Natural killer cell treated with Interleukin-12 subunit alpha and Interleukin-12 subunit beta and Interleukin-15 and Interleukin-18, amount 100 ng/mL, for 72 hours (primary cell): ENCODE measurements at regions not wholly inside any gene's neighbourhood (a gene's known extent, or its start where the extent isn't known, plus 50 kb on each side); places are given as distances from the start of the nearest gene placed in this dataset.

Source experiments
- ATAC-seq, 2 donors: fragments of 150-1000 bp; cut with Tn5 transposase in 1 of 2; sonication (Bioruptor Pico), chemical (Tn5 transposase) in 1 of 2; 2 replicates each; pipeline ENCODE4 v1.10.0; 2021
- DNase-seq: peaks from one replicate; pipeline ENCODE4 v3.0.0; 2022; ENCODE audit warnings: low spot score
- H3K27ac Mint-ChIP-seq, 2 donors: 1 replicate in 1 of 2; 2 replicates in 1 of 2; pipeline ENCODE4 v1.8.0; 2022; ENCODE audit warnings: mixed read lengths in 2 of 2, mild to moderate bottlenecking in 1 of 2, moderate library complexity in 1 of 2
- H3K27me3 Mint-ChIP-seq, 2 donors: 1 replicate in 1 of 2; 2 replicates in 1 of 2; pipeline ENCODE4 v1.8.0; 2022; ENCODE audit warnings: mixed read lengths in 2 of 2
- H3K36me3 Mint-ChIP-seq: one replicate; pipeline ENCODE4 v1.8.0; 2022; ENCODE audit warnings: mixed read lengths
- H3K4me1 Mint-ChIP-seq, 2 donors: 1 replicate in 1 of 2; 2 replicates in 1 of 2; pipeline ENCODE4 v1.8.0; 2022; ENCODE audit warnings: low read depth in 2 of 2, mixed read lengths in 2 of 2, mild to moderate bottlenecking in 1 of 2
- H3K4me3 Mint-ChIP-seq: one replicate; pipeline ENCODE4 v1.8.0; 2022; ENCODE audit warnings: mixed read lengths
- H3K9me3 Mint-ChIP-seq: 2 replicates; pipeline ENCODE4 v1.8.0; 2022; ENCODE audit warnings: mixed read lengths

- H3K27ac Mint-ChIP-seq: no peak overlapping the region
- peaks cover 6% of the 10 kb centered on the region for H3K36me3 Mint-ChIP-seq
- no peak overlapping the region for H3K4me3 Mint-ChIP-seq
- H3K4me1 Mint-ChIP-seq: no peaks in the 10 kb centered on the region
- H3K27me3 Mint-ChIP-seq: no peaks in the 10 kb centered on the region
- no peak for DNase-seq
- ATAC-seq: no peak
- peaks cover 14% of the 10 kb centered on the region for H3K9me3 Mint-ChIP-seq
These were observed 1371.6 kb upstream of the CELF2 start for GRCh38 chr10:9645928-9646600.

GRCh38 chr10:9654261-9654660 is 1363.4 kb upstream of the CELF2 start:
- Mint-ChIP-seq H3K4me1 (no peaks in the 10 kb centered on the region), H3K4me3 (no peak overlapping the region), H3K36me3 (no peaks in the 10 kb centered on the region), H3K27me3 (no peaks in the 10 kb centered on the region), H3K9me3 (no peaks in the 10 kb centered on the region), H3K27ac (no peak overlapping the region)
- no peak for DNase-seq
- no peak for ATAC-seq

GRCh38 chr10:9656386-9656785 is 1361.3 kb upstream of the CELF2 start:
- Mint-ChIP-seq H3K9me3 (peaks cover 5% of the 10 kb centered on the region), H3K27me3 (no peaks in the 10 kb centered on the region), H3K4me3 (no peak overlapping the region), H3K27ac (no peak overlapping the region), H3K4me1 (no peaks in the 10 kb centered on the region), H3K36me3 (no peaks in the 10 kb centered on the region)
- no peak for ATAC-seq
- no peak for DNase-seq

GRCh38 chr10:9656996-9657395 is 1360.7 kb upstream of the CELF2 start:
- H3K4me1 Mint-ChIP-seq: no peaks in the 10 kb centered on the region
- no peak overlapping the region for H3K27ac Mint-ChIP-seq
- no peaks in the 10 kb centered on the region for H3K27me3 Mint-ChIP-seq
- DNase-seq: no peak
- no peak for ATAC-seq
- no peak overlapping the region for H3K4me3 Mint-ChIP-seq
- no peaks in the 10 kb centered on the region for H3K36me3 Mint-ChIP-seq
- peaks cover 8% of the 10 kb centered on the region for H3K9me3 Mint-ChIP-seq

- Mint-ChIP-seq H3K27ac (no peak overlapping the region), H3K4me1 (no peaks in the 10 kb centered on the region), H3K36me3 (no peaks in the 10 kb centered on the region), H3K9me3 (peaks cover 8% of the 10 kb centered on the region), H3K27me3 (no peaks in the 10 kb centered on the region), H3K4me3 (no peak overlapping the region)
- ATAC-seq (no peak), DNase-seq (no peak)
These were observed 1360.1 kb upstream of the CELF2 start for GRCh38 chr10:9657530-9657929.

- DNase-seq (no peak), ATAC-seq (no peak)
- Mint-ChIP-seq H3K9me3 (peaks cover 7% of the 10 kb centered on the region), H3K36me3 (no peaks in the 10 kb centered on the region), H3K4me1 (no peaks in the 10 kb centered on the region), H3K4me3 (no peak overlapping the region), H3K27me3 (no peaks in the 10 kb centered on the region), H3K27ac (no peak overlapping the region)
These were observed 1349.3 kb upstream of the CELF2 start for GRCh38 chr10:9668411-9668810.

GRCh38 chr10:9670911-9671310 is 1346.8 kb upstream of the CELF2 start:
- DNase-seq (no peak), ATAC-seq (no peak)
- Mint-ChIP-seq H3K27ac (no peak overlapping the region), H3K27me3 (no peaks in the 10 kb centered on the region), H3K4me1 (no peaks in the 10 kb centered on the region), H3K4me3 (no peak overlapping the region), H3K9me3 (peaks cover 7% of the 10 kb centered on the region), H3K36me3 (no peaks in the 10 kb centered on the region)

GRCh38 chr10:9681655-9682054 is 1336.0 kb upstream of the CELF2 start:
- H3K36me3 Mint-ChIP-seq: no peaks in the 10 kb centered on the region
- no peak overlapping the region for H3K27ac Mint-ChIP-seq
- no peaks in the 10 kb centered on the region for H3K4me1 Mint-ChIP-seq
- H3K27me3 Mint-ChIP-seq: no peaks in the 10 kb centered on the region
- H3K4me3 Mint-ChIP-seq: no peak overlapping the region
- H3K9me3 Mint-ChIP-seq: no peaks in the 10 kb centered on the region
- ATAC-seq (no peak), DNase-seq (no peak)

GRCh38 chr10:9682802-9683201 is 1334.9 kb upstream of the CELF2 start:
- no peak overlapping the region for H3K27ac Mint-ChIP-seq
- no peak overlapping the region for H3K4me3 Mint-ChIP-seq
- DNase-seq (no peak), ATAC-seq (no peak)
- H3K27me3 Mint-ChIP-seq: no peaks in the 10 kb centered on the region
- no peaks in the 10 kb centered on the region for H3K36me3 Mint-ChIP-seq
- H3K4me1 Mint-ChIP-seq: no peaks in the 10 kb centered on the region
- H3K9me3 Mint-ChIP-seq: no peaks in the 10 kb centered on the region

- ATAC-seq: no peak
- Mint-ChIP-seq H3K36me3 (no peaks in the 10 kb centered on the region), H3K27me3 (no peaks in the 10 kb centered on the region), H3K9me3 (no peaks in the 10 kb centered on the region), H3K4me3 (no peak overlapping the region), H3K27ac (no peak overlapping the region), H3K4me1 (no peaks in the 10 kb centered on the region)
- DNase-seq: no peak
These were observed 1333.5 kb upstream of the CELF2 start for GRCh38 chr10:9684186-9684585.

- ATAC-seq (no peak), DNase-seq (no peak)
- Mint-ChIP-seq H3K27me3 (no peaks in the 10 kb centered on the region), H3K27ac (no peak overlapping the region), H3K4me1 (no peaks in the 10 kb centered on the region), H3K4me3 (no peak overlapping the region), H3K9me3 (no peaks in the 10 kb centered on the region), H3K36me3 (no peaks in the 10 kb centered on the region)
These were observed 1332.1 kb upstream of the CELF2 start for GRCh38 chr10:9685596-9685995.

GRCh38 chr10:9688711-9689110 is 1329.0 kb upstream of the CELF2 start:
- no peak overlapping the region for H3K4me3 Mint-ChIP-seq
- no peak overlapping the region for H3K27ac Mint-ChIP-seq
- H3K27me3 Mint-ChIP-seq: no peaks in the 10 kb centered on the region
- H3K36me3 Mint-ChIP-seq: no peaks in the 10 kb centered on the region
- no peak for ATAC-seq
- H3K4me1 Mint-ChIP-seq: no peaks in the 10 kb centered on the region
- H3K9me3 Mint-ChIP-seq: no peaks in the 10 kb centered on the region
- DNase-seq: no peak

- Mint-ChIP-seq H3K4me1 (no peaks in the 10 kb centered on the region), H3K27me3 (no peaks in the 10 kb centered on the region)
- ATAC-seq: no peak
These were observed 1310.5 kb upstream of the CELF2 start for GRCh38 chr10:9707216-9707615.

GRCh38 chr10:9709849-9710248 is 1307.8 kb upstream of the CELF2 start:
- H3K27ac Mint-ChIP-seq: no peak overlapping the region
- ATAC-seq (no peak), DNase-seq (no peak)
- peaks cover 13% of the 10 kb centered on the region for H3K9me3 Mint-ChIP-seq
- no peaks in the 10 kb centered on the region for H3K36me3 Mint-ChIP-seq
- no peaks in the 10 kb centered on the region for H3K27me3 Mint-ChIP-seq
- no peak overlapping the region for H3K4me3 Mint-ChIP-seq
- H3K4me1 Mint-ChIP-seq: no peaks in the 10 kb centered on the region

More at GRCh38 chr10:9707216-9707615, 1310.5 kb upstream of the CELF2 start:
- Mint-ChIP-seq H3K4me3 (no peak overlapping the region), H3K27ac (no peak overlapping the region), H3K36me3 (no peaks in the 10 kb centered on the region), H3K9me3 (peaks cover 11% of the 10 kb centered on the region)
- no peak for DNase-seq

GRCh38 chr10:9712393-9712792 is 1305.3 kb upstream of the CELF2 start:
- H3K27ac Mint-ChIP-seq: no peak overlapping the region

More at GRCh38 chr10:9712393-9712792, 1305.3 kb upstream of the CELF2 start:
- Mint-ChIP-seq H3K9me3 (peaks cover 16% of the 10 kb centered on the region), H3K36me3 (no peaks in the 10 kb centered on the region), H3K4me1 (no peaks in the 10 kb centered on the region), H3K4me3 (no peak overlapping the region), H3K27me3 (no peaks in the 10 kb centered on the region)
- ATAC-seq (no peak), DNase-seq (no peak)
